Loucy (cell line): ENCODE measurements at regions not wholly inside any gene's neighbourhood (a gene's known extent, or its start where the extent isn't known, plus 50 kb on each side); places are given as distances from the start of the nearest gene placed in this dataset.

Source experiments
- H2AFZ ChIP-seq: fragments of 200-600 bp; sonication (generic); 2 replicates; pipeline ENCODE4 v1.6.0; 2016; ENCODE audit warnings: antibody characterized with exemption, mild to moderate bottlenecking, low read length, moderate library complexity
- H3F3A ChIP-seq: fragments of 200-600 bp; 2 replicates; pipeline ENCODE4 v1.6.0; 2016; ENCODE audit warnings: antibody characterized with exemption, low read depth, mild to moderate bottlenecking
- H3K27me3 ChIP-seq: fragments of 200-600 bp; sonication (generic); 2 replicates; pipeline ENCODE4 v1.6.1; 2014; ENCODE audit warnings: low read length, mild to moderate bottlenecking; ENCODE audit not compliant: insufficient read depth, poor library complexity, severe bottlenecking
- H3K36me3 ChIP-seq: fragments of 200-600 bp; sonication (generic); 2 replicates; pipeline ENCODE4 v1.6.1; 2016; ENCODE audit warnings: low read length; ENCODE audit not compliant: insufficient read depth
- H3K4me1 ChIP-seq: fragments of 200-600 bp; sonication (generic); 2 replicates; pipeline ENCODE4 v1.5.1; 2014; ENCODE audit warnings: low read length, mild to moderate bottlenecking; ENCODE audit not compliant: insufficient read depth, poor library complexity, severe bottlenecking
- H3K4me2 ChIP-seq: fragments of 200-600 bp; sonication (generic); 2 replicates; pipeline ENCODE4 v1.6.0; 2014; ENCODE audit warnings: antibody characterized with exemption, low read length, low read depth, mild to moderate bottlenecking; ENCODE audit not compliant: poor library complexity, severe bottlenecking
- H3K4me3 ChIP-seq: fragments of 200-600 bp; sonication (generic); 2 replicates; pipeline ENCODE4 v1.5.1; 2014; ENCODE audit warnings: low read length, mild to moderate bottlenecking, mixed read lengths; ENCODE audit not compliant: poor library complexity, severe bottlenecking
- H3K79me2 ChIP-seq: fragments of 200-600 bp; sonication (generic); 2 replicates; pipeline ENCODE4 v1.6.1; 2014; ENCODE audit warnings: low read length; ENCODE audit not compliant: insufficient read depth
- H3K9ac ChIP-seq: fragments of 200-600 bp; sonication (generic); 2 replicates; pipeline ENCODE4 v1.6.0; 2014; ENCODE audit warnings: mild to moderate bottlenecking, low read depth, low read length, moderate library complexity; ENCODE audit not compliant: poor library complexity, severe bottlenecking
- H3K9me2 ChIP-seq: fragments of 200-600 bp; sonication (generic); replicated peaks from 2 replicates; pipeline ENCODE4 v1.6.1; 2016; ENCODE audit warnings: low read depth, low read length, mixed read lengths
- H3K9me3 ChIP-seq: fragments of 200-600 bp; sonication (generic); 2 replicates; pipeline ENCODE4 v1.6.1; 2014; ENCODE audit warnings: mild to moderate bottlenecking, antibody characterized with exemption, low read length, low read depth; ENCODE audit not compliant: insufficient read depth
- H4K20me1 ChIP-seq: fragments of 200-600 bp; sonication (generic); 2 replicates; pipeline ENCODE4 v1.6.0; 2014; ENCODE audit warnings: antibody characterized with exemption, low read length, mild to moderate bottlenecking; ENCODE audit not compliant: insufficient read depth, poor library complexity, severe bottlenecking
- CTCF ChIP-seq: fragments of 200-600 bp; sonication (generic); conservative IDR thresholded peaks from 2 replicates; pipeline ENCODE4 v1.5.1; 2014; ENCODE audit warnings: mild to moderate bottlenecking, antibody characterized with exemption, low read length
- EZH2phosphoT487 ChIP-seq: fragments of 200-600 bp; IDR thresholded peaks from 2 replicates; pipeline ENCODE4 v1.6.1; 2018; ENCODE audit warnings: antibody characterized with exemption, mild to moderate bottlenecking, moderate library complexity, borderline replicate concordance

- Histone ChIP-seq H3K9me2 (no peaks in the 10 kb centered on the region), H4K20me1 (no peaks in the 10 kb centered on the region), H3K27me3 (no peaks in the 10 kb centered on the region), H3K4me1 (peaks cover 62% of the 10 kb centered on the region), H3K9ac (no peak overlapping the region), H3F3A (no peaks in the 10 kb centered on the region), H3K9me3 (no peaks in the 10 kb centered on the region), H3K79me2 (no peaks in the 10 kb centered on the region), H3K4me2 (peak overlapping the region; percentile 32), H2AFZ (no peak overlapping the region), H3K4me3 (no peak overlapping the region), H3K36me3 (no peaks in the 10 kb centered on the region)
- TF ChIP-seq EZH2phosphoT487: no peak
- TF ChIP-seq CTCF: no peak
These were observed 82.6 kb downstream of the NOG start for GRCh38 chr17:56675876-56676660.

DNA sequence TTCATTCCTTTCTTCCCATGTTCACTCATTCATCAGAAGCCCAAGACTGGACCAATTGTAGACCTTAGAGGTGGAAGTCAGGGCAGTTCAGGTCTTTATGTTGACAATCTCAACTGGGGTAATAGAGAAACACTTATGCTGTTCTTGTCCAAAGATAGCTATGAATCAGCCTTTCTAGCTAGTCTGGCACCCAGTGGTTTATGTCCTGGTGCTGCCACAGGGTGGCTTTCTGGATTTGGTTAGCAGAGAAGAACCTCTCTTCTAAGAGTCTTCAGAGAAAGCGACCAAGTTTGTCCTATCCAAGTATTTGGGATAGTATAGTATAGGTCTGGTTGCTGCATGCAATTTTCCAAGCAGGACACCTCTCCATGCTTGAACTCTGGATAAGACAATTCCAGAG, 83.3 kb downstream of the NOG start:
- Histone ChIP-seq H3F3A (peaks cover 2% of the 10 kb centered on the region; the same call in 1 of the 2 replicates), H3K79me2 (no peaks in the 10 kb centered on the region), H3K27me3 (no peaks in the 10 kb centered on the region), H3K4me3 (no peak overlapping the region), H3K9ac (no peak overlapping the region), H3K4me1 (peaks cover 69% of the 10 kb centered on the region), H3K4me2 (peak overlapping the region; percentile 32), H3K9me3 (no peaks in the 10 kb centered on the region), H4K20me1 (no peaks in the 10 kb centered on the region), H2AFZ (no peak overlapping the region), H3K9me2 (no peaks in the 10 kb centered on the region), H3K36me3 (no peaks in the 10 kb centered on the region)
- TF ChIP-seq EZH2phosphoT487 (no peak), CTCF (peak; percentile 57)

- peaks cover 8% of the 10 kb centered on the region; the same call in 1 of the 2 replicates for H3F3A ChIP-seq
- H3K4me3 ChIP-seq: no peak overlapping the region
- H3K9me2 ChIP-seq: no peaks in the 10 kb centered on the region
These were observed 85.0 kb downstream of the NOG start for GRCh38 chr17:56678249-56679114.

More at GRCh38 chr17:56678249-56679114, 85.0 kb downstream of the NOG start:
- Histone ChIP-seq H2AFZ (peak overlapping the region; percentile 44; the same call in 1 of the 2 replicates), H4K20me1 (no peaks in the 10 kb centered on the region), H3K9ac (no peak overlapping the region), H3K36me3 (no peaks in the 10 kb centered on the region), H3K4me1 (peaks cover 83% of the 10 kb centered on the region), H3K79me2 (no peaks in the 10 kb centered on the region), H3K27me3 (no peaks in the 10 kb centered on the region), H3K4me2 (peak overlapping the region; percentile 64), H3K9me3 (no peaks in the 10 kb centered on the region)
- TF ChIP-seq EZH2phosphoT487 (no peak), CTCF (no peak)
